GM10248 (cell line): ENCODE measurements at regions not wholly inside any gene's neighbourhood (a gene's known extent, or its start where the extent isn't known, plus 50 kb on each side); places are given as distances from the start of the nearest gene placed in this dataset.

ENCODE experiments used
- CTCF ChIA-PET: fragments of 300-600 bp; sonication (Branson Sonifier 250); formaldehyde crosslinking; extraction: SDS; loops from one replicate; lab custom pipeline; 2021; ENCODE audit warnings: antibody characterized with exemption; lab: Yijun Ruan, JAX
- POLR2A ChIA-PET: fragments of 350-650 bp; sonication (Branson Sonifier 250); formaldehyde crosslinking; extraction: SDS; loops from one replicate; lab custom pipeline; 2020; ENCODE audit warnings: antibody characterized with exemption; lab: Yijun Ruan, JAX
- DNase-seq: peaks from one replicate; pipeline ENCODE4 v3.0.0; 2012; ENCODE audit errors: extremely low spot score
- CTCF ChIP-seq: IDR thresholded peaks from 2 replicates; pipeline ENCODE4 v1.5.1; 2012; ENCODE audit warnings: mild to moderate bottlenecking, low read depth; ENCODE audit errors: extremely low read depth, missing control alignments, control extremely low read depth

GRCh38 chr12:38589306-38589632 lies 272.7 kb downstream of the ALG10B start:
- TF ChIP-seq CTCF, result no peak
- DNase-seq, result no peak
- ChIA-PET POLR2A (no interaction called here), CTCF (no interaction called here)

DNA sequence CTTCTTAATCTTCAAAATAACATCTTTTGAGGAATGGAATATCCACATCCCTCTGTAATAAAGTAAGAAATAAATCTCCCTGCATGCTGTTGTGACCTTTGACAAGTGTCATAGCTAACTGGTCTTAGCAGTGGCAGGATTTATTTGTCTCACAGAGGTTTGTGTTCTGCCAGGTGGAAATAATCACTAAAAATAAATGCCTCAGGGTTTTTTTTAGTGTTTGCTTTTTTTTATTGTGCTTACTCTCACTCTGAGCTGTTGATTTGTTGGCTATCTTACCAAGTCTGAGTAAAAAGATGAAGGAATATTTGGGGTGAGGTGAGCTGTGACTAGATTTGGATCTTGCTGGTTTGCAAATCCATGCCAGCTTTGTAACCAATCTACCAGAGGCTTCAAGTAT lies 285.4 kb downstream of the ALG10B start:
- DNase-seq, result no peak
- ChIA-PET POLR2A (no interaction called here), CTCF (no interaction called here)
- TF ChIP-seq CTCF, result no peak
